WI38 (cell line): ENCODE measurements at regions not wholly inside any gene's neighbourhood (a gene's known extent, or its start where the extent isn't known, plus 50 kb on each side); places are given as distances from the start of the nearest gene placed in this dataset.

Experiments used
- H3K4me3 ChIP-seq: 2 replicates; pipeline ENCODE4 v1.5.1; 2011; ENCODE audit warnings: low read depth, mild to moderate bottlenecking, control low read depth, low read length
- CTCF ChIP-seq: IDR thresholded peaks from 2 replicates; pipeline ENCODE4 v1.5.1; 2012; ENCODE audit warnings: low read depth, mild to moderate bottlenecking, control low read depth, low read length

GRCh38 chr4:117488692-117489091, 403.3 kb upstream of the TRAM1L1 start:
- TF ChIP-seq CTCF: no peak

GRCh38 chr4:117489107-117489506, 403.7 kb upstream of the TRAM1L1 start:
- TF ChIP-seq CTCF: no peak

More at GRCh38 chr4:117488692-117489091, 403.3 kb upstream of the TRAM1L1 start:
- no peak overlapping the region for H3K4me3 ChIP-seq

GRCh38 chr4:117491516-117491915, 406.1 kb upstream of the TRAM1L1 start:
- no peak for TF ChIP-seq CTCF
- no peak overlapping the region for H3K4me3 ChIP-seq

More at GRCh38 chr4:117489107-117489506, 403.7 kb upstream of the TRAM1L1 start:
- H3K4me3 ChIP-seq: no peak overlapping the region

- TF ChIP-seq CTCF: no peak
- no peak overlapping the region for H3K4me3 ChIP-seq
These were observed 410.4 kb upstream of the TRAM1L1 start for GRCh38 chr4:117495802-117496201.

GRCh38 chr4:117512414-117512813, 427.0 kb upstream of the TRAM1L1 start:
- no peak overlapping the region for H3K4me3 ChIP-seq
- TF ChIP-seq CTCF: no peak

GRCh38 chr4:117514391-117515175, 429.2 kb upstream of the TRAM1L1 start:
- no peak overlapping the region for H3K4me3 ChIP-seq
- no peak for TF ChIP-seq CTCF

- no peak overlapping the region for H3K4me3 ChIP-seq
- TF ChIP-seq CTCF: no peak
These were observed 430.5 kb upstream of the TRAM1L1 start for GRCh38 chr4:117515921-117516320.
